Sigmoid colon (tissue), 6 donors: ENCODE measurements at regions not wholly inside any gene's neighbourhood (a gene's known extent, or its start where the extent isn't known, plus 50 kb on each side); places are given as distances from the start of the nearest gene placed in this dataset.

Experiments
- DNase-seq: peaks from one replicate; pipeline ENCODE4 v3.0.0-alpha.2; 2019
- H3K27ac ChIP-seq, 4 donors: fragments of 200-600 bp; sonication (generic); one replicate each; pipeline ENCODE4 v1.5.1; 2016 to 2019; ENCODE audit warnings: mild to moderate bottlenecking in 1 of 4
- H3K27me3 ChIP-seq, 3 donors: fragments of 200-600 bp; sonication (generic); one replicate each; pipeline ENCODE4 v1.5.1; 2019; ENCODE audit warnings: mild to moderate bottlenecking in 1 of 3
- H3K36me3 ChIP-seq, 4 donors: fragments of 200-600 bp; sonication (generic); one replicate each; pipeline ENCODE4 v1.5.1; 2016 to 2019
- H3K4me1 ChIP-seq, 4 donors: fragments of 200-600 bp; sonication (generic); one replicate each; pipeline ENCODE4 v1.5.1; 2017 to 2019
- H3K4me3 ChIP-seq, 4 donors: fragments of 200-600 bp; sonication (generic); one replicate each; pipeline ENCODE4 v1.5.1; 2017 to 2019; ENCODE audit warnings: mild to moderate bottlenecking in 2 of 4, moderate library complexity in 1 of 4
- H3K9me3 ChIP-seq, 4 donors: fragments of 200-600 bp in 3 of 4; sonication (generic) in 3 of 4; one replicate each; pipeline versions ENCODE4 v1.5.1 to v1.6.1; 2013 to 2019
- EP300 ChIP-seq, 4 donors: sonication (generic); formaldehyde crosslinking; IDR thresholded peaks; one replicate each; pipeline ENCODE4 v1.6.1; 2017; ENCODE audit warnings: antibody characterized with exemption in 4 of 4
- POLR2A ChIP-seq, 2 donors: fragments of 450-650 bp; IDR thresholded peaks; one replicate each; pipeline ENCODE4 v1.6.1; 2016; ENCODE audit warnings: antibody characterized with exemption in 2 of 2, mild to moderate bottlenecking in 2 of 2, moderate library complexity in 2 of 2
- POLR2AphosphoS5 ChIP-seq, 4 donors: sonication (generic); formaldehyde crosslinking; IDR thresholded peaks; one replicate each; pipeline ENCODE4 v1.6.1; 2017; ENCODE audit warnings: antibody characterized with exemption in 4 of 4
- WGBS, 2 donors: extraction: QIAGEN DNeasy Blood & Tissue Kit; methylation state at CpG; one replicate each; pipeline ENCODE4 v1.1.7; 2013; 5-methylcytosine and 5-hydroxymethylcytosine counted together
- intact Hi-C: fragments of 100-400 bp; cut with DNase I; formaldehyde crosslinking; loops from one replicate; pipeline ENCODE4 v1.15.1; 2023
- TF ChIP-seq, protein P1 (sequence below), 4 experiments: fragments of 450-650 bp in 3 of 4; fragments of 200-600 bp in 1 of 4; IDR thresholded peaks; one replicate each; pipeline ENCODE4 v1.5.1; 2016 to 2019; ENCODE audit warnings: antibody characterized with exemption in 4 of 4, mild to moderate bottlenecking in 3 of 4, moderate library complexity in 2 of 4
- donor health status: healthy with polysubstance abuse.
- donor health status: healthy.

DNA sequence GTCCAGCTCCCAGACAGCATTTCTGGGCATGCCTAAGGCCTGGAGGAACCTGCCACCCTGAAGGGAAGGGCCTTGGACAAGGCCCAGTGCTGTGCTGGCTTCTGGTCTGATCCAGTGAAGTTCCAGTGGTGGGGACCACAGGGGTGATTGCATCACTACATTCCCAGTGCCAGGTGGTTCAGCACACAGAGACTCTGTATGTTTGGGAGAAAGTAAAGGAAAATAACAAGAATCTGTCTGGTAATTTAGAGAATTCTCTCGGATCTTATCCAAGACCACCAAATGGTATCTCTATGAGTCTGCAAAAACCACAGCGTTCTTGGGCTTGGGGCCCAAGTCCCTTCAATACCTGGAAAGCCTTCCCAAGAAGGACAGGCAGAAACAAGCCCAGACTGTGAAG lies 131.8 kb upstream of the MAD2L1 start:
- WGBS, 2 donors, result 66 to 89% methylated on average over 2 of the region's 2 CpGs
- H3K4me1 ChIP-seq, result no peaks in the 10 kb centered on the region
- intact Hi-C loops, result no loop called here
- no peak for DNase-seq
- no peaks in the 10 kb centered on the region for H3K36me3 ChIP-seq
- H3K27ac ChIP-seq, result no peak overlapping the region
- TF ChIP-seq POLR2AphosphoS5 (IDR thresholded peaks at IDR 0.05), result no peak
- TF ChIP-seq, protein P1, sequence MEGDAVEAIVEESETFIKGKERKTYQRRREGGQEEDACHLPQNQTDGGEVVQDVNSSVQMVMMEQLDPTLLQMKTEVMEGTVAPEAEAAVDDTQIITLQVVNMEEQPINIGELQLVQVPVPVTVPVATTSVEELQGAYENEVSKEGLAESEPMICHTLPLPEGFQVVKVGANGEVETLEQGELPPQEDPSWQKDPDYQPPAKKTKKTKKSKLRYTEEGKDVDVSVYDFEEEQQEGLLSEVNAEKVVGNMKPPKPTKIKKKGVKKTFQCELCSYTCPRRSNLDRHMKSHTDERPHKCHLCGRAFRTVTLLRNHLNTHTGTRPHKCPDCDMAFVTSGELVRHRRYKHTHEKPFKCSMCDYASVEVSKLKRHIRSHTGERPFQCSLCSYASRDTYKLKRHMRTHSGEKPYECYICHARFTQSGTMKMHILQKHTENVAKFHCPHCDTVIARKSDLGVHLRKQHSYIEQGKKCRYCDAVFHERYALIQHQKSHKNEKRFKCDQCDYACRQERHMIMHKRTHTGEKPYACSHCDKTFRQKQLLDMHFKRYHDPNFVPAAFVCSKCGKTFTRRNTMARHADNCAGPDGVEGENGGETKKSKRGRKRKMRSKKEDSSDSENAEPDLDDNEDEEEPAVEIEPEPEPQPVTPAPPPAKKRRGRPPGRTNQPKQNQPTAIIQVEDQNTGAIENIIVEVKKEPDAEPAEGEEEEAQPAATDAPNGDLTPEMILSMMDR (IDR thresholded peaks at IDR 0.05), result no peak
- no peak for TF ChIP-seq EP300 (IDR thresholded peaks at IDR 0.05)
- TF ChIP-seq POLR2A (IDR thresholded peaks at IDR 0.05), result no peak
- H3K9me3 ChIP-seq, result no peaks in the 10 kb centered on the region
- H3K4me3 ChIP-seq, result no peak overlapping the region
- H3K27me3 ChIP-seq, result no peaks in the 10 kb centered on the region

DNA sequence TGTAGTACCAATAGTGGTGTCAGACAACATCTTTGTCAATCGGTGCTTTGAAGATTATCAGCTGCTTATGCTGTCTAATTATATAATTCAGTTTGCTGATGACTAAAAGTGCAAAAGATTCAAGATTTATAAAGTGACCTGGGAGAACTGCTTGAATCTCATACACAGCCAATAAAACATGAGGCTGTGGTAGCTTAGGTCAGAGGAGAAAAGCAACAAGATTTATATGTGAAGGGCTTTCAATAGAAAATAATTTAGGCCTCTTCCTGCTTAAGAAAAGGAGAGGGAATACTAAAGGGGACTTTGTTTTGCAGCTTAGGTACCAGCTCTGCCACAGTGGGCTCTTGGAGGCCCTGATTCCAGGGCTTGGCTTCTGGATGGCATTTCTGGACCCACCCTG lies 111.0 kb upstream of the MAD2L1 start:
- no peaks in the 10 kb centered on the region for H3K36me3 ChIP-seq
- TF ChIP-seq EP300 (IDR thresholded peaks at IDR 0.05) (no peak), POLR2A (IDR thresholded peaks at IDR 0.05) (no peak), POLR2AphosphoS5 (IDR thresholded peaks at IDR 0.05) (no peak)
- TF ChIP-seq, protein P1 (IDR thresholded peaks at IDR 0.05), result no peak
- peaks cover 0 to 2% (median 0%) of the 10 kb centered on the region in 4 donors for H3K9me3 ChIP-seq
- WGBS, 2 donors, result 88% methylated on average over 1 of the region's 1 CpG
- intact Hi-C loops, result no loop called here
- no peak overlapping the region for H3K4me3 ChIP-seq
- H3K27ac ChIP-seq, result no peak overlapping the region
- no peaks in the 10 kb centered on the region for H3K4me1 ChIP-seq
- DNase-seq, result no peak
- no peaks in the 10 kb centered on the region for H3K27me3 ChIP-seq

DNA sequence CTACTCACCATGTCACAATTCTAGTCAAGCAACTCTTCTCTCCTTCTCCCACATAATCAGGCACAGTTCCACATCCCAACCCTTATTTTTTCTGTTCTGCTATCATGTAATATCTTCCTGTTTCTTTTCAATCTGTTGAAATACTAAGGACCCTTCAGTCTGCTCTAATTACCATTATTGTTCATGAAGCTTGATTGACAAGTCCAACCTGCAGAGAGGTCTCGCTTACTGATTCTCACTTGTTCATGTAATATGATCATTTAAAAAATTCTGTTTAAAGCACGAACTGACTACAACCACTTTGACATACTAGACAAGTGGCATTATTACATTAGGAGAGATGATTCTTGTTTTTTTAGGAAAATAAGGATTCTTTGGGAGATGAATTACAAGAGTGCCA lies 108.6 kb upstream of the MAD2L1 start:
- no peaks in the 10 kb centered on the region for H3K4me1 ChIP-seq
- intact Hi-C loops, result no loop called here
- 81 to 83% methylated on average over 2 of the region's 2 CpGs for WGBS, 2 donors
- no peak for TF ChIP-seq EP300 (IDR thresholded peaks at IDR 0.05)
- TF ChIP-seq, protein P1 (IDR thresholded peaks at IDR 0.05), result no peak
- no peak for TF ChIP-seq POLR2AphosphoS5 (IDR thresholded peaks at IDR 0.05)
- no peak for TF ChIP-seq POLR2A (IDR thresholded peaks at IDR 0.05)
- H3K4me3 ChIP-seq, result no peak overlapping the region
- H3K9me3 ChIP-seq, result no peaks in the 10 kb centered on the region
- H3K27ac ChIP-seq, result no peak overlapping the region
- no peaks in the 10 kb centered on the region for H3K27me3 ChIP-seq
- H3K36me3 ChIP-seq, result no peaks in the 10 kb centered on the region
- no peak for DNase-seq

DNA sequence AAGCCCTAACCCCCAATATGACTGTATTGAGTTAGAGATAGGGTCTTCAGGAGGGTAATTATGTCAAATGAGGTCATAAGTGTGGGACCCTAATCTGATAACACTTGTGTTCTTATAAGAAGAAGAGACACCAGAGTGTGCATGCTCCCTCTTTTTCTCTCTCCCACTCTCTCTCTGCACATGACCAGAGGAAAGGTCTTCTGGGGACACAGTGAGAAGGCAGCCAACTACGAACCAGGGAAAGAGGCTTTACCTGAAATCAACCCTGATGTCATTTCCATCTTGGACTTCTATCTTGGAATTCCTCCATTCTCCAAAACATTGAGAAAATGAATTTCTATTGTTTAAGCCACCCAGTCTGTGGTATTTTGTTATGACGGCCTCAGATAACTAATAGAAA lies 97.2 kb upstream of the MAD2L1 start:
- Histone ChIP-seq H3K4me1 (peaks cover 0 to 10% (median 0%) of the 10 kb centered on the region in 4 donors), H3K27ac (no peak overlapping the region), H3K36me3 (no peaks in the 10 kb centered on the region), H3K4me3 (no peak overlapping the region), H3K9me3 (no peaks in the 10 kb centered on the region), H3K27me3 (no peaks in the 10 kb centered on the region)
- intact Hi-C loops, result no loop called here
- DNase-seq, result no peak
- WGBS, 2 donors, result 78 to 82% methylated on average over 2 of the region's 2 CpGs
- TF ChIP-seq, protein P1 (IDR thresholded peaks at IDR 0.05), result no peak
- TF ChIP-seq POLR2AphosphoS5 (IDR thresholded peaks at IDR 0.05) (no peak), POLR2A (IDR thresholded peaks at IDR 0.05) (no peak), EP300 (IDR thresholded peaks at IDR 0.05) (no peak)

DNA sequence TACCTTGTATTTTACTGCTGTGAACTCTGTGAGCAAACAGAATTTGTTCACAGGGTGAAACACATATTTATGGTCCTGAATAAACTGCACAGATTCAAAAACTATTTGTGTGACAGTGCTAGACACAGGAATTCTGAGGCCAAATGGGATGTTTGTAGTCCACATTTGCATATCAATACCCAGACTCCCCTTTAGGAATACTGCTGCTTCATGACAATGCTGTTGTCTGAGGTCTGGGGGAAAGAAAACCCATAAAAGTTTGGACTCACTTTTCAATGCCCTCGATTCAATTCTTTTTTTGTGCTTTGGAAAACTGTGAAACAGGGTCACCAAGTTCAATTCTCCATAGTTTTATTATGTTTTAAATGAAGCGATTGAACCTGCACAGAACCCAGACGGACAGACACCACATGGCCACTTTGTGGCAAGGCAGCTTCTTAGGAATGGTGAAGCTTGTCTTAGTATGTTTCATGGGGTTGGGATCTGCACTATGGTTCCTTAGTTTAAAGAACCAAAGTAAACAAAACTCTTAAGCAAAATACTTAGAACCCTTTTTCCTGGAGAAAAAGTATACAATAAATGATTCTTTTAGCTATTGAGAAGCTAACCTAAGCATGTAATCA lies 92.3 kb upstream of the MAD2L1 start:
- Histone ChIP-seq H3K27ac (no peak overlapping the region), H3K4me1 (peaks cover 0 to 7% (median 0%) of the 10 kb centered on the region in 4 donors), H3K4me3 (no peak overlapping the region), H3K9me3 (no peaks in the 10 kb centered on the region), H3K27me3 (no peaks in the 10 kb centered on the region), H3K36me3 (no peaks in the 10 kb centered on the region)
- TF ChIP-seq POLR2A (IDR thresholded peaks at IDR 0.05) (no peak), EP300 (IDR thresholded peaks at IDR 0.05) (no peak), POLR2AphosphoS5 (IDR thresholded peaks at IDR 0.05) (no peak)
- TF ChIP-seq, protein P1 (IDR thresholded peaks at IDR 0.05), result no peak
- intact Hi-C loops, result loop anchor here (5.0 kb wide), 1 partner anchor 1093 kb away; no protein-coding TSS in a partner anchor
- DNase-seq, result no peak
- 78 to 79% methylated on average over 3 of the region's 3 CpGs for WGBS, 2 donors
